ENCODE measurements at regions not wholly inside any gene's neighbourhood (a gene's known extent, or its start where the extent isn't known, plus 50 kb on each side); places are given as distances from the start of the nearest gene placed in this dataset.
"Not testable (repeated sequence)": the region's sequence is repeated elsewhere in the genome, so short reads cannot be mapped to it uniquely, and the experiment has no call there.

DNA sequence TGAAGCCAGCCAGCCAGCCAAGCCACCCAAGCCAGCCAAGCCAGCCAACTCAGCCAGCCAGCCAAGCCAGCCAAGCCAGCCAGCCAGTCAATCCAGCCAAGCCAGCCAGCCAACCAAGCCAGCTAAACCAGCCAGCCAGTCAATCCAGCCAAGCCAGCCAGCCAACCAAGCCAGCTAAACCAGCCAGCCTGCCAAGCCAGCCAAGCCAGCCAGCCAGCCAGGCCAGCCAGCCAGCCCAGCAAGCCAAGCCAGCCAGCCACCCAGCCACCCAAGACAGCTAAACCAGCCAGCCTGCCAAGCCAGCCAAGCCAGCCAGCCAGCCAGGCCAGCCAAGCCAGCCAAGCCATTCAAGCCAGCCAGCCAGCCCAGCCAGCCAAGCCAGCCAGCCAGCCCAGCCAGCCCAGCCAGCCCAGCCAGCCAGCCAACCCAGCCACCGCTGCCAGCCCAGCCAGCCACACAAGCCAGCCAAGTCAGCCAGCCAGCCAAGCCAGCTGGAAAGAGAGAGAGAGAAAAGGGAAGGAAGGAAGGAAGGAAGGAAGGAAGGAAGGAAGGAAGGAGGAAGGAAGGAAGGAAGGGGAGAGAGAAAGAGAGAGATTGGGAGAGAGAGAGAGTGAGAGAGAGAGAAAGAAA is 1606.8 kb downstream of the RPIA start:
- DNase-seq, result not testable (repeated sequence)

DNA sequence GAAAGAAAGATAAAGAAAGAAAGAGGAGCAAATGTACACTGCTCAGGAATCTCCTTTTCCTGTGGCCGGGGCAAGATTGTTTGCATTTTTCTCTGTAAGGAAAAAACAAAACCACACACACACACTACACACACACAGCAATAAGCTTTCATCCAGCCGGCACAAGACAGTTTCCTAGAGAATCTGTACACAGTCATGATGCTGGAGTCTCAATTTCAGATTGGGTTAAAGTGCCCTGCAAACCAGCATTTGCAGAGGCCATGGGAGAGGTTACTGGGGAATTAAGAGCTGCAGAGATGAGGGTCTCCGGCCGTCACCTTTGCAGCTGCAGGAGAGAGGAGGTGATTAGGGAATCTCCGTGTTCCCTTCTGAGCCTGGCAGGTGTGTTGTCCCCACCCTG is 1607.5 kb downstream of the RPIA start:
- not testable (repeated sequence) for DNase-seq

DNA sequence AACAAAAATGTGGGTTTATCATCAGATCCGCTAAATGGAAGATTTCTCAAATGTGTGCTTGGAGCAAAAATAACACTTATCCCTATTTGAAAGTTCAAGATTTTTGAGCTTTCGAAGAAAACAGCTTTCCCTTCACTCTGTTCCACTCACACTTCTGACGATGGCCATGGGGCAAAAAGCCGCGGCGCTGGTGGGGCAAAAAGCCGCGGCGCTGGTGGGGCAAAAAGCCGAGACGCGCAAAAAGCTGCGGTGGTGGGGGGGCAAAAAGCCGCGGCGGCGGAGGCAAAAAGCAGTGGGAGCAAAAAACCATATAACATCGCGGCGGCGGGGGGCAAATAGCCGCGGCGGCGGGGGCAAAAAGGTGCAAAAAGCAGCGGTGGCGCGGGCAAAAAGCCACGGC is 1631.5 kb downstream of the RPIA start:
- DNase-seq, result not testable (repeated sequence)

DNA sequence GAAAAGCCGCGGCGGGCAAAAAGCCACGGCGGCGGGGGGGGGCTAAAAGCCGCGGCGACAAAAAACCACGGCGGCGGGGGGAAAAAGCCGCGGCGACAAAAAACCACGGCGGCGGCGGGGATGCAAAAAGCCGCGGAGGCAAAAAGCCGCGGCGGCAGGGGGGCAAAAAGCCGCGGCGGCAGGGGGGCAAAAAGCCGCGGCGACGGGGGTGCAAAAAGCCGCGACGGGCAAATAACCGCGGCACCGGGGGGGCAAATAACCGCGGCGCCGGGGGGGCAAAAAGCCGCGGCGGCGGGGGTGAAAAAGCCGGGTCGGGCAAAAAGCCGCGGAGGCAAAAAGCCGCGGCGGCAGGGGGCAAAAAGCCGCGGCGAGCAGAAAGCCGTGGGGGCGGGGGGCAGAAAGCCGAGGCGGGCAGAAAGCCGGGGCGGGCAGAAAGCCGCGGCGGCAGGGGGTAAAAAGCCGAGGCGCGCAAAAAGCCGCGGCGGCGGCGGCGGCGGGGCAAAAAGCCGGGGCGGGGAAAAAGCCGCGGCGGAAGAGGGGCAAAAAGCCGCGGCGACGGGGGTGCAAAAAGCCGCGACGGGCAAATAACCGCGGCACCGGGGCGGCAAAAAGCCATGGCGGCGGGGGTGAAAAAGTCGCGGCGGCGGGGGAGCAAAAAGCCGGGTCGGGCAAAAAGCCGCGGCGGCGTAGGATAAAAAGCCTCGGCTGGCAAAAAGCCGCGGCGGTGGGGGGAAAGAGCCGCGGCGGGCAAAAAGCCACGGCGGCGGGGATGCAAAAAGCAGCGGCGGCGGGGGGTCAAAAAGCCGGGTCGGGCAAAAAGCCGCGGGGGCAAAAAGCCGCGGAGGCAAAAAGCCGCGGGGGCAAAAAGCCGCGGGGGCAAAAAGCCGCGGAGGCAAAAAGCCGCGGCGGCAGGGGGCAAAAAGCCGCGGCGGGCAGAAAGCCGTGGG is 1632.4 kb downstream of the RPIA start:
- DNase-seq, result not testable (repeated sequence)

- DNase-seq, result not testable (repeated sequence)
These were observed 1633.2 kb downstream of the RPIA start for GRCh38 chr2:90324672-90325071.

GRCh38 chr2:90325796-90326353 is 1634.4 kb downstream of the RPIA start:
- DNase-seq, result not testable (repeated sequence)

DNA sequence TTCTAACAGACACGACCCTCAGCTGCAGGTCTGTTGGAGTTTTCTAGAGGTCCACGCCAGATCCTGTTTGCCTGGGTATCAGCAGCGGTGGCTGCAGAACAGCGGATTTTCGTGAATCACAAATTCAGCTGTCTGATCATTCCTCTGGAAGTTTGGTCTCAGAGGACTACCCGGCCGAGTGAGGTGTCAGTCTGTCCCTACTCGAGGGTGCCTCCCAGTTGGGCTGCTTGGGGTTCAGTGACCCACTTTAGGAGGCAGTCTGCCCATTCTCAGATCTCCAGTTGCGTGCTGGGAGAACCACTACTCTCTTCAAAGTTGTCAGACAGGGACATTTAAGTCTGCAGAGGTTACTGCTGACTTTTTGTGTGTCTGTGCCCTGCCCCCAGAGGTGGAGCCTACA is 1664.1 kb downstream of the RPIA start:
- DNase-seq, result not testable (repeated sequence)

DNA sequence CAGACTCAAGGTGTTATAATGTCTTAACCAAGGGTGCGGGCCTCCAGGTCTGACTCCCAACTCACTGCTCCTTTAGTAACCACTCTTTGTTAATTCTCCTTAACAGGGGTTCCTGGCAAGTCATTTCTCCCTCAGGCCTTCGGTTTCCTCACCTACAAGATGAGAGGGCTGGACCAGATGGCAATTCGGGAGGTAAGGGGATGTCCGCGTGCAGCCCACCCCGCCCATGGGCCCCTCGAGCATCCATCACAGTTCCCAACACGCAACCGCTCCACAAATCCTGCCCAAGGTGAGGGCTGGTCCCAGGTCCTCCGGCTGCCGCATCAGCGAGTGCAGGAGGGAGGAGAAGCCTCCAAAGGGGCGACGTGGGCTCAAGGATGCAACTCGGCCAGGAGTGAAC is 1667.9 kb downstream of the RPIA start:
- DNase-seq, result not testable (repeated sequence)

- not testable (repeated sequence) for DNase-seq
These were observed 1668.6 kb downstream of the RPIA start for GRCh38 chr2:90359887-90360730.

DNA sequence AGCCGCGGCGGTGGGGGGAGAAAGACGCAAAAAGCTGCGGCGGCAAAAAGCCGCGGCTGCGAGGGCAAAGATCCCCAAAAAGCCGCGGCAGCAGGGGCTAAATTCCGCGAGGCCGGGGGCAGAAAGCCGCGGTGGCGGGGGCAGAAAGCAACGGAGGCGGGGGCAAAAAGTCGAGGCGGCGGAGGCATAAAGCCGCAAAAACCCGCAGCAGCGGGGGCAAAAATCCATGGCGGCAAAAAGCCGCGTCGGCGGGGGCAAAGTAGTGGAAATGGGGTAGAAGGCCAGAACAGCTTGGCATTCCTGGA is 1669.2 kb downstream of the RPIA start:
- DNase-seq, result not testable (repeated sequence)

All from NCI-H1105 treated with DMSO at 0.1 percent for 48 hours (cell line).